Stimulated activated CD4-positive, alpha-beta T cell treated with anti-CD3 and anti-CD28 coated beads, Interleukin-2, amount 100 ng/mL, for 24 hours (primary cell): ENCODE measurements at regions not wholly inside any gene's neighbourhood (a gene's known extent, or its start where the extent isn't known, plus 50 kb on each side); places are given as distances from the start of the nearest gene placed in this dataset.

Experiments used
- DNase-seq, 2 donors: peaks; one replicate each; pipeline ENCODE4 v3.0.0-alpha.2; 2020

- no peak for DNase-seq
Observed at GRCh38 chr4:163582703-163583102, 88.2 kb downstream of the TMA16 start.

GRCh38 chr4:163587867-163588266 is 93.4 kb downstream of the TMA16 start:
- DNase-seq: no peak

- no peak for DNase-seq
Observed at GRCh38 chr4:163588532-163588931, 94.0 kb downstream of the TMA16 start.

- no peak for DNase-seq
Observed at GRCh38 chr4:163590103-163590502, 95.6 kb downstream of the TMA16 start.

- DNase-seq: no peak
Observed at GRCh38 chr4:163590619-163591264, 96.3 kb downstream of the TMA16 start.

GRCh38 chr4:163591614-163592020 is 97.1 kb downstream of the TMA16 start:
- DNase-seq: no peak

GRCh38 chr4:163592212-163592611 is 97.7 kb downstream of the TMA16 start:
- DNase-seq: no peak

GRCh38 chr4:163595580-163595979 is 101.1 kb downstream of the TMA16 start:
- DNase-seq: no peak

GRCh38 chr4:163598028-163598427 is 103.5 kb downstream of the TMA16 start:
- no peak for DNase-seq

- no peak for DNase-seq
Observed at GRCh38 chr4:163598489-163598888, 104.0 kb downstream of the TMA16 start.

- no peak for DNase-seq
Observed at GRCh38 chr4:163600727-163601126, 106.2 kb downstream of the TMA16 start.

- DNase-seq: no peak
Observed at GRCh38 chr4:163603257-163603656, 108.8 kb downstream of the TMA16 start.

GRCh38 chr4:163606896-163607691 is 112.6 kb downstream of the TMA16 start:
- DNase-seq: no peak

GRCh38 chr4:163609019-163609418 is 114.5 kb downstream of the TMA16 start:
- DNase-seq: no peak

GRCh38 chr4:163610648-163611047 is 116.2 kb downstream of the TMA16 start:
- no peak for DNase-seq

- DNase-seq: no peak
Observed at GRCh38 chr4:163611182-163611581, 116.7 kb downstream of the TMA16 start.

GRCh38 chr4:163611784-163612445 is 117.4 kb downstream of the TMA16 start:
- no peak for DNase-seq

- no peak for DNase-seq
Observed at GRCh38 chr4:163612762-163613161, 118.3 kb downstream of the TMA16 start.

- no peak for DNase-seq
Observed at GRCh38 chr4:163613383-163613782, 118.9 kb downstream of the TMA16 start.

- no peak for DNase-seq
Observed at GRCh38 chr4:163614866-163615265, 120.4 kb downstream of the TMA16 start.

- no peak for DNase-seq
Observed at GRCh38 chr4:163618845-163619244, 124.4 kb downstream of the TMA16 start.

GRCh38 chr4:163620738-163621137 is 126.2 kb downstream of the TMA16 start:
- no peak for DNase-seq

- DNase-seq: no peak
Observed at GRCh38 chr4:163621821-163622220, 127.3 kb downstream of the TMA16 start.
